ENCODE measurements at regions not wholly inside any gene's neighbourhood (a gene's known extent, or its start where the extent isn't known, plus 50 kb on each side); places are given as distances from the start of the nearest gene placed in this dataset.

GRCh38 chr1:91174734-91175133 lies 152.9 kb upstream of the ZNF644 start:
- WGBS, 2 experiments (ENCODE audit: extremely low coverage in 1 of 2, insufficient coverage in 1 of 2, insufficient read length in 1 of 2, insufficient replicate concordance in 2 of 2, low coverage in 1 of 2, low lambda C conversion rate in 2 of 2, missing lambda C conversion rate in 1 of 2): 96% methylated on average over 3 of the region's 3 CpGs; no CpG with 5 or more reads in 1 of the 2 experiments

More at GRCh38 chr1:91174734-91175133, 152.9 kb upstream of the ZNF644 start:
- no peaks in the 10 kb centered on the region for H3K79me2 ChIP-seq (ENCODE audit: control insufficient read depth in 1 of 2, insufficient read depth in 2 of 2, low read length in 2 of 2)
- no peak overlapping the region for H3K18ac ChIP-seq (ENCODE audit: extremely low read depth, low read length)
- H3K79me1 ChIP-seq (ENCODE audit: low read depth, low read length): no peaks in the 10 kb centered on the region
- H2BK5ac ChIP-seq (ENCODE audit: low read depth, low read length): no peak overlapping the region
- H2BK15ac ChIP-seq (ENCODE audit: low read length): no peak overlapping the region
- no peaks in the 10 kb centered on the region for H3K4me1 ChIP-seq (replicated peaks in 1 of 4; ENCODE audit: control insufficient read depth in 3 of 4, insufficient read depth in 4 of 4, low read length in 3 of 4)
- H4K20me1 ChIP-seq (replicated peaks in 1 of 2; ENCODE audit: control insufficient read depth in 1 of 2, insufficient read depth in 2 of 2, low read length in 2 of 2): no peaks in the 10 kb centered on the region
- no peaks in the 10 kb centered on the region for H3K23me2 ChIP-seq (ENCODE audit: low read depth, low read length)
- no peak overlapping the region for H3K4me2 ChIP-seq (ENCODE audit: insufficient read depth in 1 of 2, low read depth in 2 of 2, low read length in 2 of 2)
- no peak overlapping the region for H3K4me3 ChIP-seq (ENCODE audit: extremely low read depth in 1 of 4, insufficient read depth in 2 of 4, low read depth in 3 of 4, low read length in 4 of 4)
- FAIRE-seq: no peak
- no peak overlapping the region for H3K4ac ChIP-seq (replicated peaks; ENCODE audit: insufficient read length, low read depth, low read length)
- H3K14ac ChIP-seq (ENCODE audit: insufficient read length): no peak overlapping the region
- no peak overlapping the region for H3K23ac ChIP-seq (ENCODE audit: insufficient read length)
- H2AK5ac ChIP-seq (ENCODE audit: low read depth, low read length): no peak overlapping the region
- no peak overlapping the region for H2BK20ac ChIP-seq (ENCODE audit: low read length)
- H4K91ac ChIP-seq (replicated peaks; ENCODE audit: insufficient read length, low read length): no peak overlapping the region
- H3K9me3 ChIP-seq (ENCODE audit: insufficient read depth in 2 of 2, low read depth in 1 of 2, low read length in 1 of 2): no peaks in the 10 kb centered on the region
- H3K27me3 ChIP-seq (replicated peaks in 1 of 4; ENCODE audit: control insufficient read depth in 3 of 4, extremely low read depth in 1 of 4, insufficient read depth in 3 of 4, low read length in 3 of 4): no peaks in the 10 kb centered on the region
- H3K9ac ChIP-seq (replicated peaks in 1 of 4; ENCODE audit: extremely low read depth in 1 of 4, low read depth in 3 of 4, low read length in 3 of 4): no peak overlapping the region
- H2BK120ac ChIP-seq (replicated peaks; ENCODE audit: low read depth, low read length): no peak overlapping the region
- no peak overlapping the region for H2BK12ac ChIP-seq (ENCODE audit: low read depth, low read length)
- CTCF ChIA-PET (ENCODE audit: partially characterized antibody): interaction anchor here (1.0 to 7.8 kb wide), 4 partner anchors 9 to 104 kb away, joined by 3 to 56 read pairs (median 11); no protein-coding TSS in a partner anchor
- TF ChIP-seq EGR1 (IDR thresholded peaks at IDR 0.05; ENCODE audit: borderline replicate concordance, low read depth, low read length) (no peak), CHD1 (IDR thresholded peaks at IDR 0.05; ENCODE audit: low read depth, low read length) (no peak), TAF1 (IDR thresholded peaks at IDR 0.05; ENCODE audit: low read depth, low read length) (no peak), SP4 (IDR thresholded peaks at IDR 0.05; ENCODE audit: low read length) (no peak), RBBP5 (IDR thresholded peaks at IDR 0.05; ENCODE audit: borderline replicate concordance, low read depth, low read length) (no peak), SP2 (IDR thresholded peaks at IDR 0.05; ENCODE audit: low read length) (no peak), FOSL1 (IDR thresholded peaks at IDR 0.05; ENCODE audit: insufficient read depth, low read depth, low read length) (no peak)
- H4K5ac ChIP-seq (ENCODE audit: insufficient read length, low read depth, low read length): no peak overlapping the region
- H3K56ac ChIP-seq (replicated peaks; ENCODE audit: insufficient read length, low read depth, low read length): no peak overlapping the region
- POLR2A ChIA-PET (ENCODE audit: partially characterized antibody): no interaction called here
- H2AFZ ChIP-seq (ENCODE audit: low read length): no peak overlapping the region
- no peak overlapping the region for H4K8ac ChIP-seq (ENCODE audit: extremely low read depth, insufficient read depth, low read length)
- H3K36me3 ChIP-seq (ENCODE audit: control insufficient read depth in 2 of 4, insufficient read depth in 4 of 4, low read length in 3 of 4): no peaks in the 10 kb centered on the region
- no peak for DNase-seq (ENCODE audit: low read depth in 1 of 2, low spot score in 2 of 2)
- no peak overlapping the region for H3K27ac ChIP-seq (ENCODE audit: low read depth, low read length)

All from H1 (cell line).